Adrenal gland (tissue), 9 donors: ENCODE measurements at regions not wholly inside any gene's neighbourhood (a gene's known extent, or its start where the extent isn't known, plus 50 kb on each side); places are given as distances from the start of the nearest gene placed in this dataset.

Source experiments
- DNase-seq, 7 donors: peaks; one replicate each; pipeline ENCODE4 v3.0.0-alpha.2; 2019 to 2020
- H3K27ac ChIP-seq, 5 donors: fragments of 200-600 bp; sonication (generic) in 4 of 5; 1 replicate in 3 of 5; 2 replicates in 2 of 5; pipeline versions ENCODE4 v1.5.1 to v1.8.0; 2016 to 2020; ENCODE audit warnings: mild to moderate bottlenecking in 1 of 5
- H3K27me3 ChIP-seq: fragments of 200-600 bp; 2 replicates; pipeline ENCODE4 v1.8.0; 2021
- H3K36me3 ChIP-seq, 2 donors: fragments of 200-600 bp; replicated peaks in 1 of 2; 1 replicate in 1 of 2; 2 replicates in 1 of 2; pipeline versions ENCODE4 v1.5.1 to v1.8.0; 2018 to 2022
- H3K4me1 ChIP-seq, 2 donors: fragments of 200-600 bp; replicated peaks in 1 of 2; 1 replicate in 1 of 2; 2 replicates in 1 of 2; pipeline versions ENCODE4 v1.5.1 to v1.8.0; 2018 to 2021
- H3K4me3 ChIP-seq, 4 donors: fragments of 200-600 bp; sonication (generic) in 3 of 4; one replicate each; pipeline ENCODE4 v1.5.1; 2016 to 2018
- H3K9me3 ChIP-seq, 3 donors: fragments of 200-600 bp; sonication (generic) in 1 of 3; replicated peaks in 1 of 3; 1 replicate in 2 of 3; 2 replicates in 1 of 3; pipeline versions ENCODE4 v1.5.1 to v1.8.0; 2016 to 2021
- CTCF ChIP-seq, 6 experiments: fragments of 450-650 bp in 4 of 6; fragments of 200-600 bp in 2 of 6; sonication (generic) in 1 of 6; IDR thresholded peaks; 1 replicate in 5 of 6; 2 replicates in 1 of 6; pipeline versions ENCODE4 v1.5.1 to v1.8.0; 2016 to 2021; ENCODE audit warnings: antibody characterized with exemption in 6 of 6, mild to moderate bottlenecking in 2 of 6, moderate library complexity in 1 of 6
- POLR2A ChIP-seq, 2 donors: fragments of 450-650 bp; IDR thresholded peaks; one replicate each; pipeline ENCODE4 v1.6.1; 2017; ENCODE audit warnings: antibody characterized with exemption in 2 of 2, mild to moderate bottlenecking in 2 of 2, moderate library complexity in 1 of 2
- WGBS, 4 donors: extraction: QIAGEN DNeasy Blood & Tissue Kit in 2 of 4; methylation state at CpG; one replicate each; pipeline versions ENCODE4 v1.1.5 to v1.1.7; 2013 to 2017; 5-methylcytosine and 5-hydroxymethylcytosine counted together
- intact Hi-C, 2 donors: fragments of 100-400 bp; cut with DNase I; formaldehyde crosslinking; loops; one replicate each; pipeline versions ENCODE4 v1.14.1 to v1.15.0; 2022 to 2023
- donor health status: healthy with polysubstance abuse.
- donor health status: Bipolar disorder and iron deficiency.
- donor health status: DM: yes; HTN: yes; CAD: no.
- donor health status: DM: no; HTN: no; CAD: no.
- donor health status: DM: no; HTN: no; CAD: no.

GRCh38 chr15:38187630-38188313 lies 64.9 kb upstream of the SPRED1 start:
- no peaks in the 10 kb centered on the region for H3K9me3 ChIP-seq
- H3K4me1 ChIP-seq, result no peaks in the 10 kb centered on the region
- 55 to 69% (median 57%) methylated on average over 7 of the region's 7 CpGs for WGBS, 4 donors
- no peak for DNase-seq
- H3K27me3 ChIP-seq, result no peaks in the 10 kb centered on the region
- no peak overlapping the region for H3K27ac ChIP-seq
- TF ChIP-seq POLR2A (IDR thresholded peaks at IDR 0.05) (no peak), CTCF (IDR thresholded peaks at IDR 0.05) (no peak)
- intact Hi-C loops, result no loop called here
- no peak overlapping the region for H3K4me3 ChIP-seq
- no peaks in the 10 kb centered on the region for H3K36me3 ChIP-seq

DNA sequence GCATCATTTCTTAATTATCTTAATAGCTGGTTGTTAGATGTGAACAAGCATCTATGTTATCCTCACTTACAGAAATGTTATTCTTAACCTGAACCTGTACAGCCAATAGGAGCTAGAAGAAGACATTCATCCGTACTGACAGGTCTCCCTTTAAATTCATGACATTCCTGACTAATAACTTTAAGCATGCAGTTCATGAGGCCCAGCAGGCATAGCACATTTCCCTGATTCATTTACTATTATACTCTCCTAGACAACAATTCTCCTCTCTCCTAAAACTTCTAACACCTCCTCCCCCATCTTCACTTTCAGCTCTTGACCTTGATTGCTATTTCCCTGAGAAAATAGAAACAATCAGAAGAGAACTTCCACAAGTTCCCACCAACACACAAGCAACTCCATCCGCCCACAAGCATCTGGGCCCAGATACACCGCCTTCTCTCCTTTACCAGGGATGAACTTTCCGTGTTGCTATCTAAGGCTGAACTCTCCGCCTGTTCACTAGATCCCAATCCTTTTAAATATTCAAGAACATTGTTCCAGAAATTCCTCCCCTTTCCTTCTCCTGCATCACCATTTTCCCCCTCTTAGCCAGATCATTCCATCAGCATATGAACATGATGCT lies 62.9 kb upstream of the SPRED1 start:
- Histone ChIP-seq H3K9me3 (no peaks in the 10 kb centered on the region), H3K4me1 (no peaks in the 10 kb centered on the region), H3K4me3 (no peak overlapping the region), H3K27me3 (no peaks in the 10 kb centered on the region), H3K36me3 (no peaks in the 10 kb centered on the region), H3K27ac (no peak overlapping the region)
- no peak for DNase-seq
- TF ChIP-seq POLR2A (IDR thresholded peaks at IDR 0.05) (no peak), CTCF (IDR thresholded peaks at IDR 0.05) (no peak)
- WGBS, 4 donors, result 73 to 80% (median 75%) methylated on average over 5 of the region's 5 CpGs
- intact Hi-C loops, result no loop called here

DNA sequence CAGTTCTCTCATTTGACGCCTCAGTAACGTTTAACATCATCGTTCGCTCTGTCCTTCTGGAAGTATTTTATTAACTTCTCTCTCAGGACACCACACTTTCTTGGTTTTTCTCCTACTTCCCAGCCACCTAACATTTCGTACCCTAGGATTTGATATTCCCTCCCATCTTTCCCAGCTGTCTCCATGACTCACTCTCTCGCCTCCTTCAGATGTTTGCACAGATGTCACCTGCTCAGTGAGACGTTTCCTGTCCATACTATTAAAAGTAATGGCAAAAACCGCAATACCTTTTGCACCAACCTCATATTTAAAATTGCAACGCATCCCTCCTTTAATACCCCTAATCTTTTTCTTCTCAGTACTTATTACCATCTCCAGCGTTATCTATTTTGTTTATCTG lies 62.1 kb upstream of the SPRED1 start:
- Histone ChIP-seq H3K27ac (no peak overlapping the region), H3K4me1 (no peaks in the 10 kb centered on the region), H3K27me3 (no peaks in the 10 kb centered on the region), H3K9me3 (no peaks in the 10 kb centered on the region), H3K36me3 (no peaks in the 10 kb centered on the region), H3K4me3 (no peak overlapping the region)
- intact Hi-C loops, result no loop called here
- DNase-seq, result no peak
- TF ChIP-seq CTCF (IDR thresholded peaks at IDR 0.05), result no peak
- WGBS, 4 donors, result 89 to 92% (median 89%) methylated on average over 10 of the region's 10 CpGs

GRCh38 chr15:38192496-38192895 lies 60.1 kb upstream of the SPRED1 start:
- H3K36me3 ChIP-seq, result no peaks in the 10 kb centered on the region
- H3K4me3 ChIP-seq, result no peak overlapping the region
- H3K27ac ChIP-seq, result no peak overlapping the region
- TF ChIP-seq POLR2A (IDR thresholded peaks at IDR 0.05) (no peak), CTCF (IDR thresholded peaks at IDR 0.05) (no peak)
- no peaks in the 10 kb centered on the region for H3K4me1 ChIP-seq
- intact Hi-C loops, result no loop called here
- no peak for DNase-seq
- WGBS, 4 donors, result 95 to 100% (median 98%) methylated on average over 2 of the region's 2 CpGs
- H3K9me3 ChIP-seq, result no peaks in the 10 kb centered on the region
- H3K27me3 ChIP-seq, result no peaks in the 10 kb centered on the region
